ENCODE measurements at regions not wholly inside any gene's neighbourhood (a gene's known extent, or its start where the extent isn't known, plus 50 kb on each side); places are given as distances from the start of the nearest gene placed in this dataset.

DNA sequence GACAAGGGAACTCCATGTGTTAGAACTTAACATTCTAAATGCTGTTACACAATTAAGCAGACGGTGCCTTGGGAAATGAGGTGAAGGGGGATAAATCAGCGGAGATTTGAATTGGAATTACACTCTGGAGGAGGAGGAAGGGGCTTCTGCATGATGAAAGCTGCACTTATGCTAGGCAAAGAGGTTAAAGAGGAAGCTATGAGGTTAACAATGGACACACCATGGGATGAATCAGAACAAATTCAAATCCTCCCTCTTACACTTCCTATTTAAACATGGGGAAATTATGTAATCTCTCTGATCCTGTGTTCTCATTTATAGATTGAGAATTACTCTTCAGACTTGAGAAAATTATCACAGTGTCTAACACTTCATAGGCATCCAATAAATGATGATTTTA is 121.5 kb upstream of the SIX2 start:
- no peaks in the 10 kb centered on the region for H3K36me3 ChIP-seq (ENCODE audit: insufficient read depth, low read length)
- peaks cover 4% of the 10 kb centered on the region for H3K9me3 ChIP-seq (ENCODE audit: low read length)
- no peaks in the 10 kb centered on the region for H3K9me2 ChIP-seq (ENCODE audit: insufficient read depth, low read length)
- H3K79me2 ChIP-seq (replicated peaks; ENCODE audit: insufficient read depth, low read length) = no peaks in the 10 kb centered on the region
- H4K20me1 ChIP-seq (ENCODE audit: insufficient read depth) = no peaks in the 10 kb centered on the region
- no peak overlapping the region for H3K4me2 ChIP-seq (ENCODE audit: low read length)
- no peaks in the 10 kb centered on the region for H3F3A ChIP-seq (ENCODE audit: insufficient read depth, low read length, poor library complexity, severe bottlenecking)
- no peaks in the 10 kb centered on the region for H3K27me3 ChIP-seq (ENCODE audit: insufficient read depth, low read depth, low read length)
- no peak overlapping the region for H2AFZ ChIP-seq (ENCODE audit: low read depth, low read length)
- TF ChIP-seq EZH2 (IDR thresholded peaks at IDR 0.05; ENCODE audit: borderline replicate concordance, insufficient read depth, low read length, poor library complexity, severe bottlenecking) (no peak), MXI1 (conservative IDR thresholded peaks at IDR 0.05; ENCODE audit: poor library complexity, severe bottlenecking) (no peak), POLR2AphosphoS5 (IDR thresholded peaks at IDR 0.05) (no peak), EP300 (conservative IDR thresholded peaks at IDR 0.05; ENCODE audit: poor library complexity, severe bottlenecking) (no peak), SMC3 (conservative IDR thresholded peaks at IDR 0.05; ENCODE audit: poor library complexity) (no peak), RAD21 (conservative IDR thresholded peaks at IDR 0.05) (no peak), TAF1 (IDR thresholded peaks at IDR 0.05; ENCODE audit: low read depth) (no peak)
- TF ChIP-seq, protein P1, sequence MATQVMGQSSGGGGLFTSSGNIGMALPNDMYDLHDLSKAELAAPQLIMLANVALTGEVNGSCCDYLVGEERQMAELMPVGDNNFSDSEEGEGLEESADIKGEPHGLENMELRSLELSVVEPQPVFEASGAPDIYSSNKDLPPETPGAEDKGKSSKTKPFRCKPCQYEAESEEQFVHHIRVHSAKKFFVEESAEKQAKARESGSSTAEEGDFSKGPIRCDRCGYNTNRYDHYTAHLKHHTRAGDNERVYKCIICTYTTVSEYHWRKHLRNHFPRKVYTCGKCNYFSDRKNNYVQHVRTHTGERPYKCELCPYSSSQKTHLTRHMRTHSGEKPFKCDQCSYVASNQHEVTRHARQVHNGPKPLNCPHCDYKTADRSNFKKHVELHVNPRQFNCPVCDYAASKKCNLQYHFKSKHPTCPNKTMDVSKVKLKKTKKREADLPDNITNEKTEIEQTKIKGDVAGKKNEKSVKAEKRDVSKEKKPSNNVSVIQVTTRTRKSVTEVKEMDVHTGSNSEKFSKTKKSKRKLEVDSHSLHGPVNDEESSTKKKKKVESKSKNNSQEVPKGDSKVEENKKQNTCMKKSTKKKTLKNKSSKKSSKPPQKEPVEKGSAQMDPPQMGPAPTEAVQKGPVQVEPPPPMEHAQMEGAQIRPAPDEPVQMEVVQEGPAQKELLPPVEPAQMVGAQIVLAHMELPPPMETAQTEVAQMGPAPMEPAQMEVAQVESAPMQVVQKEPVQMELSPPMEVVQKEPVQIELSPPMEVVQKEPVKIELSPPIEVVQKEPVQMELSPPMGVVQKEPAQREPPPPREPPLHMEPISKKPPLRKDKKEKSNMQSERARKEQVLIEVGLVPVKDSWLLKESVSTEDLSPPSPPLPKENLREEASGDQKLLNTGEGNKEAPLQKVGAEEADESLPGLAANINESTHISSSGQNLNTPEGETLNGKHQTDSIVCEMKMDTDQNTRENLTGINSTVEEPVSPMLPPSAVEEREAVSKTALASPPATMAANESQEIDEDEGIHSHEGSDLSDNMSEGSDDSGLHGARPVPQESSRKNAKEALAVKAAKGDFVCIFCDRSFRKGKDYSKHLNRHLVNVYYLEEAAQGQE (IDR thresholded peaks at IDR 0.05; ENCODE audit: borderline replicate concordance) = no peak
- TF ChIP-seq, protein P2, sequence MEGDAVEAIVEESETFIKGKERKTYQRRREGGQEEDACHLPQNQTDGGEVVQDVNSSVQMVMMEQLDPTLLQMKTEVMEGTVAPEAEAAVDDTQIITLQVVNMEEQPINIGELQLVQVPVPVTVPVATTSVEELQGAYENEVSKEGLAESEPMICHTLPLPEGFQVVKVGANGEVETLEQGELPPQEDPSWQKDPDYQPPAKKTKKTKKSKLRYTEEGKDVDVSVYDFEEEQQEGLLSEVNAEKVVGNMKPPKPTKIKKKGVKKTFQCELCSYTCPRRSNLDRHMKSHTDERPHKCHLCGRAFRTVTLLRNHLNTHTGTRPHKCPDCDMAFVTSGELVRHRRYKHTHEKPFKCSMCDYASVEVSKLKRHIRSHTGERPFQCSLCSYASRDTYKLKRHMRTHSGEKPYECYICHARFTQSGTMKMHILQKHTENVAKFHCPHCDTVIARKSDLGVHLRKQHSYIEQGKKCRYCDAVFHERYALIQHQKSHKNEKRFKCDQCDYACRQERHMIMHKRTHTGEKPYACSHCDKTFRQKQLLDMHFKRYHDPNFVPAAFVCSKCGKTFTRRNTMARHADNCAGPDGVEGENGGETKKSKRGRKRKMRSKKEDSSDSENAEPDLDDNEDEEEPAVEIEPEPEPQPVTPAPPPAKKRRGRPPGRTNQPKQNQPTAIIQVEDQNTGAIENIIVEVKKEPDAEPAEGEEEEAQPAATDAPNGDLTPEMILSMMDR (IDR thresholded peaks at IDR 0.05; ENCODE audit: poor library complexity, severe bottlenecking) = no peak
- H3K27ac ChIP-seq (ENCODE audit: low read length) = no peak overlapping the region
- H3K4me3 ChIP-seq (ENCODE audit: low read length) = no peak overlapping the region
- no peak overlapping the region for H3K9ac ChIP-seq (ENCODE audit: low read length)

DNA sequence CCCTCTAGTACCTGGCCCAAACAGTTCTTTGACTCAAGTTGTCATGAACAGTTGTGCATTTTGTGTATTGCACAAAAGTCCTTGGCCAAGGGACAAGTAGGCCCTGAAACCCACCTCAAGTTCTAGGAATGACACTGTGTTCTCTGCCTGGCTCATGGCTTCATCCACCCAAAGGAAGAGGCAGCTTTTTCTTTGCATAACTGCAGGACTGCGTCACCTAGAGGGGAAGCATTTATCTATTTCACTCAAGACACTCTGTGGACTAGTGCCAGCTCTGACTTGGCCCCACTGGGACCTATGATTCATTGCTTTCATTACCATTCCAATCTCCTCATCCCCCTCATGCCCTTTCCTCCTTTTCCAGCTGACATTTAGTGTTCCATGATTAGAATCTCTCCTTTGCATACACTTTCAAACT is 119.3 kb upstream of the SIX2 start:
- Histone ChIP-seq H4K20me1 (ENCODE audit: insufficient read depth) (no peaks in the 10 kb centered on the region), H3K4me2 (ENCODE audit: low read length) (no peak overlapping the region), H3K9ac (ENCODE audit: low read length) (no peak overlapping the region), H3K27ac (ENCODE audit: low read length) (no peak overlapping the region), H3K36me3 (ENCODE audit: insufficient read depth, low read length) (no peaks in the 10 kb centered on the region), H3K4me3 (ENCODE audit: low read length) (no peak overlapping the region), H3K9me2 (ENCODE audit: insufficient read depth, low read length) (no peaks in the 10 kb centered on the region), H3K9me3 (ENCODE audit: low read length) (no peaks in the 10 kb centered on the region), H3K27me3 (ENCODE audit: insufficient read depth, low read depth, low read length) (no peaks in the 10 kb centered on the region), H3F3A (ENCODE audit: insufficient read depth, low read length, poor library complexity, severe bottlenecking) (no peaks in the 10 kb centered on the region), H2AFZ (ENCODE audit: low read depth, low read length) (no peak overlapping the region), H3K79me2 (replicated peaks; ENCODE audit: insufficient read depth, low read length) (no peaks in the 10 kb centered on the region)
- no peak for TF ChIP-seq POLR2AphosphoS5 (IDR thresholded peaks at IDR 0.05)
- no peak for TF ChIP-seq EP300 (conservative IDR thresholded peaks at IDR 0.05; ENCODE audit: poor library complexity, severe bottlenecking)
- no peak for TF ChIP-seq MXI1 (conservative IDR thresholded peaks at IDR 0.05; ENCODE audit: poor library complexity, severe bottlenecking)
- TF ChIP-seq TAF1 (IDR thresholded peaks at IDR 0.05; ENCODE audit: low read depth) = no peak
- TF ChIP-seq EZH2 (IDR thresholded peaks at IDR 0.05; ENCODE audit: borderline replicate concordance, insufficient read depth, low read length, poor library complexity, severe bottlenecking) = no peak
- TF ChIP-seq, protein P2 (IDR thresholded peaks at IDR 0.05; ENCODE audit: poor library complexity, severe bottlenecking) = no peak
- TF ChIP-seq, protein P1 (IDR thresholded peaks at IDR 0.05; ENCODE audit: borderline replicate concordance) = no peak
- TF ChIP-seq RAD21 (conservative IDR thresholded peaks at IDR 0.05) = no peak
- TF ChIP-seq SMC3 (conservative IDR thresholded peaks at IDR 0.05; ENCODE audit: poor library complexity) = no peak
